22Rv1 (cell line): ENCODE measurements at regions not wholly inside any gene's neighbourhood (a gene's known extent, or its start where the extent isn't known, plus 50 kb on each side); places are given as distances from the start of the nearest gene placed in this dataset.

Source experiments
- H3K27ac ChIP-seq: fragments of 450-650 bp; 2 replicates; pipeline ENCODE4 v1.5.1; 2017
- ZFX ChIP-seq: fragments of 450-650 bp; IDR thresholded peaks from 2 replicates; pipeline ENCODE4 v1.6.1; 2017; ENCODE audit warnings: antibody characterized with exemption, borderline replicate concordance
- TF ChIP-seq, protein P1 (sequence below): fragments of 450-650 bp; IDR thresholded peaks from 2 replicates; pipeline ENCODE4 v1.5.1; 2017; ENCODE audit warnings: mild to moderate bottlenecking

DNA sequence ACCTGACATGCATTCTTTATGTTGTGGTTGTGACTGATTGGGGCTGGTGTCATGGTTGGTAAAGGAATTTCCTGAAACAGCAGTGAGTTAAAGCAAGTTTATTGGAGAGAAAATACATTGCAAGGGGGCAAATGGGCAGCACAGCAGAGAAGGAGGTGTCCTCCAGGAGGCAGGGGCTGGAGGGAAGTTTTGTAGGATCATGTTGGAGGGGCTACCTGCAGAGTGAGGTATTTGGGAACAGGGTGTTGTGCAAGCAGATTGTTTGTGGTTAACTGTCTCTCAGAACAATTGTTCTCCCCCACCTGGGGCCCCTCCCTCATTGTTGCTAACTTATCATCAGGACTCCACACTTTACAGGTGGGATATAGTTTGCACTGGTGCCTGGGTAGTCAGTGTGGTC, 196.0 kb downstream of the NSUN3 start:
- no peak overlapping the region for H3K27ac ChIP-seq
- TF ChIP-seq ZFX: no peak
- TF ChIP-seq, protein P1, sequence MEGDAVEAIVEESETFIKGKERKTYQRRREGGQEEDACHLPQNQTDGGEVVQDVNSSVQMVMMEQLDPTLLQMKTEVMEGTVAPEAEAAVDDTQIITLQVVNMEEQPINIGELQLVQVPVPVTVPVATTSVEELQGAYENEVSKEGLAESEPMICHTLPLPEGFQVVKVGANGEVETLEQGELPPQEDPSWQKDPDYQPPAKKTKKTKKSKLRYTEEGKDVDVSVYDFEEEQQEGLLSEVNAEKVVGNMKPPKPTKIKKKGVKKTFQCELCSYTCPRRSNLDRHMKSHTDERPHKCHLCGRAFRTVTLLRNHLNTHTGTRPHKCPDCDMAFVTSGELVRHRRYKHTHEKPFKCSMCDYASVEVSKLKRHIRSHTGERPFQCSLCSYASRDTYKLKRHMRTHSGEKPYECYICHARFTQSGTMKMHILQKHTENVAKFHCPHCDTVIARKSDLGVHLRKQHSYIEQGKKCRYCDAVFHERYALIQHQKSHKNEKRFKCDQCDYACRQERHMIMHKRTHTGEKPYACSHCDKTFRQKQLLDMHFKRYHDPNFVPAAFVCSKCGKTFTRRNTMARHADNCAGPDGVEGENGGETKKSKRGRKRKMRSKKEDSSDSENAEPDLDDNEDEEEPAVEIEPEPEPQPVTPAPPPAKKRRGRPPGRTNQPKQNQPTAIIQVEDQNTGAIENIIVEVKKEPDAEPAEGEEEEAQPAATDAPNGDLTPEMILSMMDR: no peak

DNA sequence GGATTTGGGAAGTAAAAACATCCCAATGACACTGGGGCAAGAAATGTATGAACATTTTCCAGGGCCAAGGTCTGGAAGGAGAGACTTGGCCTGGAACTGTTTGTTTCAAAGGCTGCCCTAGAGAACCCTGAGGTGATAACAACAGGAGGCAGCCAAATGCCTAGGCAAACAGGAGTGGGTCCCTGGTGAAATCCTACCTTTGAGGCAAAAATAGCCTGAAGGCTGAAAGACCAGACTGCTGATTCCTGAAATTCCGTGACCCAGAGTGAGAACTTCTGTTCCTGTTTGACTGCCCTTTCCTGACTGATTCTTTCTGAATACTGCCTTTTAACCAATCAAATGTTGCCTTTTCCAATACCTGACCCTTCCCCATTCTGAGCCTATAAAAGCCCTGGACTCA, 196.4 kb downstream of the NSUN3 start:
- no peak for TF ChIP-seq ZFX
- TF ChIP-seq, protein P1: no peak
- H3K27ac ChIP-seq: no peak overlapping the region

- H3K27ac ChIP-seq: no peak overlapping the region
- no peak for TF ChIP-seq ZFX
- TF ChIP-seq, protein P1: no peak
Measured at GRCh38 chr3:94269763-94270162, 206.9 kb downstream of the NSUN3 start.

DNA sequence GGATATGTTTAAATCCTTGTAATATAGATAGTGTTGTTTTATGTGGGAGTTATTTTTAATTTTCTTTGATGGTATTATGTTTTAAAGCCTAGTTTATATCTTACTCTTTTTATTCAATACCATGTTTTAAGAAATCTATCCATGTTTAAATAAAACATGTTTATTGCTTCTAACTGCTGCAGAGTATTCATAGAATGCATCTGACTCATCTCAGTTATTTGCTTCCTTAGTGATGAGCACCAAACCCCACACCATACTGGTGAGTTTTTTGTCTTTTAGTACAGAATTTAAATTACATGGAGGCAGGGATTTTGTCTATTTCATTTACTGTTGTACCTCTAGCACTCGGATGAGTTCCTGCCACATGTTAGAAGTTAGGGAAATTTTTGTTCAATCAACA, 209.2 kb downstream of the NSUN3 start:
- no peak overlapping the region for H3K27ac ChIP-seq
- TF ChIP-seq ZFX: no peak
- TF ChIP-seq, protein P1: no peak

DNA sequence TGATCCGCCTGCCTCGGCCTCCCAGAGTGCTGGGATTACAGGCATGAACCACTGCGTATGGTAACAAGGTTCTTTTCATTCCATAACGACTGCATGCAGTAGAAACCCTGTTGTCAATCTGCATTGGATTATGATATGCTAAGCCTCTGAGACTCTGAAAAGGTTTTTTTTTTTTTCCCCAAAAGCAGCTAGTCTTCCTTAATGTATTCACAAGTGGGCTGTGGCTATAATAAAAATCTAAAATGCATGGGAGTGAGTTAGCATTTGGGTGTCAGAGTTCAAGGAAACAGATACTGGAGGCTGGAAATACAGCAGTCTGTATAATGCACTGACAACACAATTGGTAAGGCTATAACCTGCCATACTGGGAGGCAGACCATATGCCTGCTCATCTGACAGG, 218.1 kb downstream of the NSUN3 start:
- no peak overlapping the region for H3K27ac ChIP-seq
- TF ChIP-seq ZFX: no peak
- TF ChIP-seq, protein P1: no peak

- H3K27ac ChIP-seq: no peak overlapping the region
- TF ChIP-seq ZFX: no peak
- TF ChIP-seq, protein P1: peak; percentile 59
Measured at GRCh38 chr3:94285872-94286271, 223.0 kb downstream of the NSUN3 start.

DNA sequence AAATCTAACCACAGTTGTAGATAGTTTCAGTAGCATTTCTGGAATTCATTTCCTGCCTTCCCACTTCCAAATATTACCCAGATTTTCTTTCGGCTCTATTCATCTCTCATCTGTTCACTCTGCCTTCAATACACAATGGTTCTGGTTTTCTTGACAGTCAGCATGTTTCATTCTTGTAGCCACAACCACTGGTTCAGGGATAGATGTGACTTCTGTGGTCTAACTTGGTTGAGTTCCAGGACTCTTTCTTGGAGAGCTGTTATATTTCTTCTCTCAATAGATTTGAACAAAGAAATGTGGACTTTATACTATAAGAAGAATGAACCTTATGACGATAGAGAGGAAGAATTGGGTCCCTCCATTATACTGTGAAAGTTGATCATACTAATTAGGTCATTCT, 228.8 kb downstream of the NSUN3 start:
- no peak overlapping the region for H3K27ac ChIP-seq
- TF ChIP-seq ZFX: no peak
- TF ChIP-seq, protein P1: no peak
